Astrocyte of the spinal cord (primary cell): ENCODE measurements at regions not wholly inside any gene's neighbourhood (a gene's known extent, or its start where the extent isn't known, plus 50 kb on each side); places are given as distances from the start of the nearest gene placed in this dataset.

Source experiments
- DNase-seq: peaks from one replicate; pipeline ENCODE4 v3.0.0; 2011; ENCODE audit warnings: low read depth, low spot score
- H3K4me3 ChIP-seq: 2 replicates; pipeline ENCODE4 v1.5.1; 2011; ENCODE audit warnings: low read depth, mild to moderate bottlenecking, low read length, moderate library complexity
- CTCF ChIP-seq: IDR thresholded peaks from 2 replicates; pipeline ENCODE4 v1.5.1; 2012; ENCODE audit warnings: low read depth, mild to moderate bottlenecking, low read length, inconsistent platforms
- in situ Hi-C: cut with HindIII; loops from 2 replicates; pipeline ENCODE4 v1.10.0; 2017; ENCODE audit warnings: low sequenced_read_pairs

GRCh38 chr20:40542065-40542464 is 147.0 kb downstream of the MAFB start:
- H3K4me3 ChIP-seq = no peak overlapping the region
- no peak for TF ChIP-seq CTCF
- in situ Hi-C loops = no loop called here
- no peak for DNase-seq

GRCh38 chr20:40540166-40540565 is 148.9 kb downstream of the MAFB start:
- no peak for DNase-seq
- in situ Hi-C loops = no loop called here
- H3K4me3 ChIP-seq = no peak overlapping the region
- TF ChIP-seq CTCF = no peak

GRCh38 chr20:40538131-40538530 is 150.9 kb downstream of the MAFB start:
- no peak overlapping the region for H3K4me3 ChIP-seq
- in situ Hi-C loops = no loop called here
- TF ChIP-seq CTCF = no peak
- no peak for DNase-seq

- in situ Hi-C loops = no loop called here
- no peak for DNase-seq
- no peak overlapping the region for H3K4me3 ChIP-seq
- TF ChIP-seq CTCF = no peak
Observed at GRCh38 chr20:40536808-40537207, 152.2 kb downstream of the MAFB start.

GRCh38 chr20:40535816-40536215 is 153.2 kb downstream of the MAFB start:
- in situ Hi-C loops = no loop called here
- no peak for DNase-seq
- no peak for TF ChIP-seq CTCF
- no peak overlapping the region for H3K4me3 ChIP-seq

- peak; percentile 8 for TF ChIP-seq CTCF
- H3K4me3 ChIP-seq = no peak overlapping the region
- in situ Hi-C loops = no loop called here
- no peak for DNase-seq
Observed at GRCh38 chr20:40532103-40532502, 156.9 kb downstream of the MAFB start.

GRCh38 chr20:40525351-40525750 is 163.7 kb downstream of the MAFB start:
- no peak for TF ChIP-seq CTCF
- peak; percentile 88 for DNase-seq
- in situ Hi-C loops = no loop called here
- H3K4me3 ChIP-seq = no peak overlapping the region
